Inferior parietal cortex (tissue), 1 donor: ENCODE measurements at regions not wholly inside any gene's neighbourhood (a gene's known extent, or its start where the extent isn't known, plus 50 kb on each side); places are given as distances from the start of the nearest gene placed in this dataset.
"Not testable (repeated sequence)": the region's sequence is repeated elsewhere in the genome, so short reads cannot be mapped to it uniquely, and the experiment has no call there.

Source experiments
- DNase-seq: peaks from one replicate; pipeline ENCODE4 v3.0.0-alpha.2; 2016; ENCODE audit errors: extremely low spot score

DNA sequence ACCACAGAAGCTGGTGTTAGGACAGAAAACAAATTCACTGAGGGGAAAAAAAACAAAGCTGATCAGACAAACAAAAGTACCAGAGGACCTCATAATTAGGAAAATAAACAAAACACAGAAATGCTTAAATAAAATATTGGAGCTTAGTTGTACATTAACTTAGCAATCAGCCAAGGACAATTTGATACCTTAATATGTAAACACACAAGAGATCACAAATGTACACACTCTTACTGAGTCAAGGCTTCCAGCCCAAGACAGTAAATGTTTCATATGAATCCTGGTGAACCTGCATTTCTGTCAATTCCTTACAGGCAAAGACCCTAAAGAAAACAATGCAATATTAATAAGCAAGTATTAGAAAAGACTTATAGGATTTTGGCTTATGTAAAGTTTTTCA lies 62.0 kb upstream of the SPTLC3 start:
- no peak for DNase-seq

- no peak for DNase-seq
Observed at GRCh38 chr20:12947691-12948090, 61.1 kb upstream of the SPTLC3 start.

GRCh38 chr20:12949429-12949980 lies 59.3 kb upstream of the SPTLC3 start:
- DNase-seq: no peak

GRCh38 chr20:12954254-12954653 lies 54.5 kb upstream of the SPTLC3 start:
- DNase-seq: not testable (repeated sequence)

- DNase-seq: no peak
Observed at GRCh38 chr20:12955611-12956010, 53.2 kb upstream of the SPTLC3 start.

DNA sequence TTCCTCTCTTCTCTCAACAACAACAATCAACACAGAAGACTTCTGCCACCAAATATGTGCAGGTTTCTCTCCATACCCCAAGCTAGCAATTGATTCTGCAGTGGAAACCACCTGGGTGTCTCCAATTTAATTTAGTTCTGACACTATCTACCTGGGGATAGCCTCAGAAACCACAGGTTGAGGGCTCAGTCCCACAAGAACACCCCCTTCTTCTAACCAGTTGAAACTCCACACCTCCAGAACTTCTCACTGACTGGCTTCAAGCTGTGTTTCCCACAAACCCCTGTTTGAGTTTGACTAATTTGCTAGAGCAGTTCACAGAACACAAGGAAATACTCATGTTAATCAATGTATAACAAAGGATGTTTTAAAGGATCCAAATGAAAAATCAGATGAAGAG lies 52.5 kb upstream of the SPTLC3 start:
- DNase-seq: no peak

GRCh38 chr20:12957968-12958367 lies 50.8 kb upstream of the SPTLC3 start:
- no peak for DNase-seq
